Stimulated activated CD4-positive, alpha-beta T cell treated with anti-CD3 and anti-CD28 coated beads, Interleukin-4, amount 100 ng/mL, for 48 hours (primary cell): ENCODE measurements at regions not wholly inside any gene's neighbourhood (a gene's known extent, or its start where the extent isn't known, plus 50 kb on each side); places are given as distances from the start of the nearest gene placed in this dataset.
A peak's percentile ranks its signal among the peaks of the same experiment; 100 is the strongest.
"Not testable (repeated sequence)": the region's sequence is repeated elsewhere in the genome, so short reads cannot be mapped to it uniquely, and the experiment has no call there.

Source experiments
- DNase-seq, 2 donors: peaks; one replicate each; pipeline ENCODE4 v3.0.0-alpha.2; 2020; ENCODE audit warnings: low read depth in 2 of 2

- not testable (repeated sequence) for DNase-seq
Measured at GRCh38 chr17:27365329-27365945, 71.5 kb downstream of the WSB1 start.

GRCh38 chr17:27366437-27366836 is 72.5 kb downstream of the WSB1 start:
- DNase-seq, result no peak

GRCh38 chr17:27367121-27367981 is 73.4 kb downstream of the WSB1 start:
- DNase-seq, result no peak

- DNase-seq, result no peak
Measured at GRCh38 chr17:27368151-27368795, 74.4 kb downstream of the WSB1 start.

GRCh38 chr17:27368980-27369379 is 75.1 kb downstream of the WSB1 start:
- no peak for DNase-seq

GRCh38 chr17:27370776-27371175 is 76.9 kb downstream of the WSB1 start:
- DNase-seq, result no peak

GRCh38 chr17:27373695-27374094 is 79.8 kb downstream of the WSB1 start:
- not testable (repeated sequence) for DNase-seq

- DNase-seq, result no peak
Measured at GRCh38 chr17:27376637-27377547, 79.4 kb upstream of the KSR1 start.

- DNase-seq, result no peak
Measured at GRCh38 chr17:27378482-27379175, 77.6 kb upstream of the KSR1 start.

- DNase-seq, result no peak
Measured at GRCh38 chr17:27379888-27380533, 76.2 kb upstream of the KSR1 start.

GRCh38 chr17:27380551-27380950 is 75.7 kb upstream of the KSR1 start:
- no peak for DNase-seq

GRCh38 chr17:27381007-27381501 is 75.2 kb upstream of the KSR1 start:
- DNase-seq, result peak; percentile 82 to 87

GRCh38 chr17:27382025-27382424 is 74.2 kb upstream of the KSR1 start:
- no peak for DNase-seq

- no peak for DNase-seq
Measured at GRCh38 chr17:27384261-27384701, 72.0 kb upstream of the KSR1 start.

GRCh38 chr17:27384726-27385125 is 71.5 kb upstream of the KSR1 start:
- DNase-seq, result no peak

- no peak for DNase-seq
Measured at GRCh38 chr17:27385626-27386025, 70.6 kb upstream of the KSR1 start.

- no peak for DNase-seq
Measured at GRCh38 chr17:27386206-27387075, 69.8 kb upstream of the KSR1 start.

- no peak for DNase-seq
Measured at GRCh38 chr17:27389542-27390140, 66.6 kb upstream of the KSR1 start.

- DNase-seq, result no peak
Measured at GRCh38 chr17:27390540-27390939, 65.7 kb upstream of the KSR1 start.
